ENCODE measurements at regions not wholly inside any gene's neighbourhood (a gene's known extent, or its start where the extent isn't known, plus 50 kb on each side); places are given as distances from the start of the nearest gene placed in this dataset.
A peak's percentile ranks its signal among the peaks of the same experiment; 100 is the strongest.

GRCh38 chr3:182242489-182242942 lies 530.8 kb downstream of the SOX2 start:
- no peak overlapping the region for H3K4me3 ChIP-seq (ENCODE audit: extremely low read depth, insufficient read depth, low read length, poor library complexity, severe bottlenecking)
- no peaks in the 10 kb centered on the region for H3K36me3 ChIP-seq (ENCODE audit: control insufficient read depth, insufficient read depth, low read length)
- H3K9me3 ChIP-seq (ENCODE audit: control insufficient read depth, low read length): no peaks in the 10 kb centered on the region
- H3K27ac ChIP-seq (ENCODE audit: low read depth, low read length, severe bottlenecking): peak overlapping the region; percentile 96
- peaks cover 3% of the 10 kb centered on the region for H3K4me1 ChIP-seq (ENCODE audit: control insufficient read depth, insufficient read depth, low read length, poor library complexity, severe bottlenecking)

- Histone ChIP-seq H3K4me3 (ENCODE audit: extremely low read depth, insufficient read depth, low read length, poor library complexity, severe bottlenecking) (no peak overlapping the region), H3K36me3 (ENCODE audit: control insufficient read depth, insufficient read depth, low read length) (no peaks in the 10 kb centered on the region), H3K27ac (ENCODE audit: low read depth, low read length, severe bottlenecking) (no peak overlapping the region), H3K9me3 (ENCODE audit: control insufficient read depth, low read length) (no peaks in the 10 kb centered on the region), H3K4me1 (ENCODE audit: control insufficient read depth, insufficient read depth, low read length, poor library complexity, severe bottlenecking) (no peaks in the 10 kb centered on the region)
- WGBS, 2 experiments (ENCODE audit: insufficient coverage in 2 of 2): 86% methylated on average over 1 of the region's 1 CpG; no CpG with 5 or more reads in 1 of the 2 experiments
Measured at GRCh38 chr3:182243625-182244024, 531.9 kb downstream of the SOX2 start.

GRCh38 chr3:182244222-182244971 lies 532.7 kb downstream of the SOX2 start:
- Histone ChIP-seq H3K4me3 (ENCODE audit: extremely low read depth, insufficient read depth, low read length, poor library complexity, severe bottlenecking) (no peak overlapping the region), H3K9me3 (ENCODE audit: control insufficient read depth, low read length) (no peaks in the 10 kb centered on the region), H3K36me3 (ENCODE audit: control insufficient read depth, insufficient read depth, low read length) (no peaks in the 10 kb centered on the region), H3K27ac (ENCODE audit: low read depth, low read length, severe bottlenecking) (no peak overlapping the region), H3K4me1 (ENCODE audit: control insufficient read depth, insufficient read depth, low read length, poor library complexity, severe bottlenecking) (no peaks in the 10 kb centered on the region)
- WGBS, 2 experiments (ENCODE audit: insufficient coverage in 2 of 2): 76 to 87% methylated on average over 2 to 4 of the region's 4 CpGs

- Histone ChIP-seq H3K4me1 (ENCODE audit: control insufficient read depth, insufficient read depth, low read length, poor library complexity, severe bottlenecking) (no peaks in the 10 kb centered on the region), H3K36me3 (ENCODE audit: control insufficient read depth, insufficient read depth, low read length) (no peaks in the 10 kb centered on the region), H3K27ac (ENCODE audit: low read depth, low read length, severe bottlenecking) (no peak overlapping the region), H3K4me3 (ENCODE audit: extremely low read depth, insufficient read depth, low read length, poor library complexity, severe bottlenecking) (no peak overlapping the region), H3K9me3 (ENCODE audit: control insufficient read depth, low read length) (no peaks in the 10 kb centered on the region)
- 85 to 96% methylated on average over 5 of the region's 5 CpGs for WGBS, 2 experiments (ENCODE audit: insufficient coverage in 2 of 2)
Measured at GRCh38 chr3:182245059-182245458, 533.3 kb downstream of the SOX2 start.

DNA sequence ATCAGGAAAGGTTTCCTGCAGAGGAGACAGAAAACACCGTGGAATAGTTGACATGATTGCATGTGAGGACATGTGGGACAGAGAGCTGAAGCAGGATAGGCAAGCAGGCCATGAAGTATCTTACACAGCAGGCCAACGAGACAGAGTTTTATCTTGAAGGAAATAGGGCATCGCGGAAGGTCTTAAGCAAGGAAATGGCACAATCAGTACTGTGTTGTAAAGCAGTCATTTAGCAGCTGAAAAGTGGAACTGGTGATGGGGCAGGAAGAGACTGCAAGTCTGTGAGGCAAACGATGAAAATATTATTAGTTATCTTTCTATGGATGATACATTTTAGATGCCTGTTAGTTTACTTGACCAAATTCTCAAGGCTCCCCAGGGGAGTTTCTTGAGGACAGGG lies 535.1 kb downstream of the SOX2 start:
- no peaks in the 10 kb centered on the region for H3K9me3 ChIP-seq (ENCODE audit: control insufficient read depth, low read length)
- H3K36me3 ChIP-seq (ENCODE audit: control insufficient read depth, insufficient read depth, low read length): no peaks in the 10 kb centered on the region
- H3K4me3 ChIP-seq (ENCODE audit: extremely low read depth, insufficient read depth, low read length, poor library complexity, severe bottlenecking): no peak overlapping the region
- H3K27ac ChIP-seq (ENCODE audit: low read depth, low read length, severe bottlenecking): no peak overlapping the region
- H3K4me1 ChIP-seq (ENCODE audit: control insufficient read depth, insufficient read depth, low read length, poor library complexity, severe bottlenecking): no peaks in the 10 kb centered on the region
- WGBS, 2 experiments (ENCODE audit: insufficient coverage in 2 of 2): 87 to 88% methylated on average over 4 to 5 of the region's 5 CpGs

DNA sequence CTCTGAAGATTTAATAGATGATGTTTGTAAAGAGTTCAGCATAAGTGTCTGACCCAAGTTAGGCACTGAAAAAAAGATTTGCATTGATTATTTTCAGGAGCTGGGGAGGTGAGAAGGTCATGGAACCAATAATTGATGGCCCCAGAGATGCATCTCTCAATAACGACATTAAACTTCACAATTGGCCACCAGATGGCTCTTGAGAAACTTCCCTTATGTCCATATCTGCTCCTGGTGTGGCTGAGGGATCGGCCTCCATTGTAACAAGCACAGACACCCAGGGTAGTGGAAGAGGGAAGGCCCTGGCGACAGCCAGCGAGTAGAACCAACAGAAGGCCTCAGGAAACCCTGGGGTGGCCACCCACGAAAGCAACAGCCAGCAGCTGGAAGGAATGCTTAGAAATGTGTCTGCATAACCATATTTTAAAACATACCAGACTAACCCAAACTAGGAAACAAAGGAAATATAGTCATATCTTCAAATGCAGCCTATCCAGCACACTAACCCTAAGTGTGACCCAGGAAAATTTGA lies 536.7 kb downstream of the SOX2 start:
- no peaks in the 10 kb centered on the region for H3K9me3 ChIP-seq (ENCODE audit: control insufficient read depth, low read length)
- H3K36me3 ChIP-seq (ENCODE audit: control insufficient read depth, insufficient read depth, low read length): no peaks in the 10 kb centered on the region
- H3K4me3 ChIP-seq (ENCODE audit: extremely low read depth, insufficient read depth, low read length, poor library complexity, severe bottlenecking): no peak overlapping the region
- no peak overlapping the region for H3K27ac ChIP-seq (ENCODE audit: low read depth, low read length, severe bottlenecking)
- 90% methylated on average over 2 of the region's 5 CpGs; no CpG with 5 or more reads in 1 of the 2 experiments for WGBS, 2 experiments (ENCODE audit: insufficient coverage in 2 of 2)
- H3K4me1 ChIP-seq (ENCODE audit: control insufficient read depth, insufficient read depth, low read length, poor library complexity, severe bottlenecking): no peaks in the 10 kb centered on the region

GRCh38 chr3:182252802-182253201 lies 540.5 kb upstream of the ATP11B start:
- Histone ChIP-seq H3K9me3 (ENCODE audit: control insufficient read depth, low read length) (no peaks in the 10 kb centered on the region), H3K27ac (ENCODE audit: low read depth, low read length, severe bottlenecking) (no peak overlapping the region), H3K4me3 (ENCODE audit: extremely low read depth, insufficient read depth, low read length, poor library complexity, severe bottlenecking) (no peak overlapping the region), H3K36me3 (ENCODE audit: control insufficient read depth, insufficient read depth, low read length) (no peaks in the 10 kb centered on the region), H3K4me1 (ENCODE audit: control insufficient read depth, insufficient read depth, low read length, poor library complexity, severe bottlenecking) (no peaks in the 10 kb centered on the region)
- 78 to 91% methylated on average over 4 of the region's 5 CpGs for WGBS, 2 experiments (ENCODE audit: insufficient coverage in 2 of 2)

GRCh38 chr3:182255158-182255557 lies 538.1 kb upstream of the ATP11B start:
- Histone ChIP-seq H3K4me3 (ENCODE audit: extremely low read depth, insufficient read depth, low read length, poor library complexity, severe bottlenecking) (no peak overlapping the region), H3K9me3 (ENCODE audit: control insufficient read depth, low read length) (no peaks in the 10 kb centered on the region), H3K36me3 (ENCODE audit: control insufficient read depth, insufficient read depth, low read length) (no peaks in the 10 kb centered on the region), H3K27ac (ENCODE audit: low read depth, low read length, severe bottlenecking) (no peak overlapping the region), H3K4me1 (ENCODE audit: control insufficient read depth, insufficient read depth, low read length, poor library complexity, severe bottlenecking) (no peaks in the 10 kb centered on the region)
- no CpG with 5 or more reads among the region's 2 CpGs for WGBS, 2 experiments (ENCODE audit: insufficient coverage in 2 of 2)

DNA sequence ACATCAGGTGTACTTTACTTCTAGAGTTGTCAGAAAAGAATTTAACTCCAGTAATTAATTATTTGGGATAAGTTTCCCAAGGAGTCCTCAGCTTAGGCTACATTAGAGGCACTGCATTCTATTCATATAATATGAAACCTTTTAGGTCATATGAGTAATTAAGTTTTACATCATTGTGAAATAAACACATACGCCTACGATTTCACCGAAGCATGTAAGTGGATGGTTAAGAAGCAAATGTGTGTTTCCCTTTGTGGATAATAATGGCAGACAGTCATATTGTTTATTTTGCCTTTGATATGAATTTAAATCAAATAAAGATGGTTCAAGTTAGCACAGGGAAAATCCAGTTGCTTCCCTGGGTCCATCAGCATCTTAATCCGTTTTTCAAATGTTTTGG lies 535.9 kb upstream of the ATP11B start:
- H3K4me3 ChIP-seq (ENCODE audit: extremely low read depth, insufficient read depth, low read length, poor library complexity, severe bottlenecking): no peak overlapping the region
- no peaks in the 10 kb centered on the region for H3K9me3 ChIP-seq (ENCODE audit: control insufficient read depth, low read length)
- no peak overlapping the region for H3K27ac ChIP-seq (ENCODE audit: low read depth, low read length, severe bottlenecking)
- H3K36me3 ChIP-seq (ENCODE audit: control insufficient read depth, insufficient read depth, low read length): no peaks in the 10 kb centered on the region
- H3K4me1 ChIP-seq (ENCODE audit: control insufficient read depth, insufficient read depth, low read length, poor library complexity, severe bottlenecking): no peaks in the 10 kb centered on the region
- 80 to 100% methylated on average over 1 to 2 of the region's 4 CpGs for WGBS, 2 experiments (ENCODE audit: insufficient coverage in 2 of 2)

- no peak overlapping the region for H3K4me3 ChIP-seq (ENCODE audit: extremely low read depth, insufficient read depth, low read length, poor library complexity, severe bottlenecking)
- no peak overlapping the region for H3K27ac ChIP-seq (ENCODE audit: low read depth, low read length, severe bottlenecking)
- H3K4me1 ChIP-seq (ENCODE audit: control insufficient read depth, insufficient read depth, low read length, poor library complexity, severe bottlenecking): no peaks in the 10 kb centered on the region
- WGBS, 2 experiments (ENCODE audit: insufficient coverage in 2 of 2): no CpG with 5 or more reads among the region's 3 CpGs
- H3K9me3 ChIP-seq (ENCODE audit: control insufficient read depth, low read length): no peaks in the 10 kb centered on the region
- no peaks in the 10 kb centered on the region for H3K36me3 ChIP-seq (ENCODE audit: control insufficient read depth, insufficient read depth, low read length)
Measured at GRCh38 chr3:182258538-182259177, 534.6 kb upstream of the ATP11B start.

DNA sequence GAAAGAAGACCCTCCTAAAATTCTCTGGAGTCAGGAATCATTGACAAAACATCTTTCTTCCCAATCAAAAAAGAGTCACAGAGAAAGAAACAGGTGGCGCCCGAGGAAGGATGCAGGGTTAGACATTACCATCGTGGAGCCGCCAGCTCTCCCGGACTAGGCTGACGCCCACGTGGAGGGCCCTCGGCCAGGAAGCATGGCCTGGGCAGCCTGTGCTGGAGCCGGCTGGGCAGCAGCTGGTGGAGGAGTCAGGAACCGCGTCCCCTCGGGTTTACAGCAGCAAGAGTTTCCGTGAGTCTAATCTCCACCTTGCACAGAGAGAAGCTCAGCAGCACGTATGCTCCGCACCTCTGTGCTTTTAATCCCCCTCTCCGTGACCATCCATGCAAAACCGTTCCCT lies 533.7 kb upstream of the ATP11B start:
- H3K9me3 ChIP-seq (ENCODE audit: control insufficient read depth, low read length): no peaks in the 10 kb centered on the region
- no peaks in the 10 kb centered on the region for H3K36me3 ChIP-seq (ENCODE audit: control insufficient read depth, insufficient read depth, low read length)
- no peak overlapping the region for H3K4me3 ChIP-seq (ENCODE audit: extremely low read depth, insufficient read depth, low read length, poor library complexity, severe bottlenecking)
- WGBS, 2 experiments (ENCODE audit: insufficient coverage in 2 of 2): 69 to 78% methylated on average over 15 to 16 of the region's 17 CpGs
- no peaks in the 10 kb centered on the region for H3K4me1 ChIP-seq (ENCODE audit: control insufficient read depth, insufficient read depth, low read length, poor library complexity, severe bottlenecking)
- H3K27ac ChIP-seq (ENCODE audit: low read depth, low read length, severe bottlenecking): no peak overlapping the region

Data from mesodermal cell (in vitro differentiated cells).